GM21723 (cell line): ENCODE measurements at regions not wholly inside any gene's neighbourhood (a gene's known extent, or its start where the extent isn't known, plus 50 kb on each side); places are given as distances from the start of the nearest gene placed in this dataset.
"Not testable (repeated sequence)": the region's sequence is repeated elsewhere in the genome, so short reads cannot be mapped to it uniquely, and the experiment has no call there.

Experiments used
- ATAC-seq: cut with Tn5 transposase; IDR thresholded peaks from one replicate; pipeline ENCODE4 v1.9.1; 2021; ENCODE audit warnings: mild to moderate bottlenecking, moderate library complexity; ENCODE audit not compliant: unreplicated experiment

- ATAC-seq = no peak
Measured at GRCh38 chr18:10138719-10139118, 224.9 kb downstream of the VAPA start.

GRCh38 chr18:10139783-10140410 is 226.1 kb downstream of the VAPA start:
- ATAC-seq = no peak

GRCh38 chr18:10140461-10141282 is 226.9 kb downstream of the VAPA start:
- ATAC-seq = no peak

GRCh38 chr18:10141559-10141958 is 227.7 kb downstream of the VAPA start:
- no peak for ATAC-seq

GRCh38 chr18:10142056-10142455 is 228.2 kb downstream of the VAPA start:
- ATAC-seq = no peak

GRCh38 chr18:10142496-10143160 is 228.8 kb downstream of the VAPA start:
- no peak for ATAC-seq

- ATAC-seq = no peak
Measured at GRCh38 chr18:10143596-10143995, 229.8 kb downstream of the VAPA start.

GRCh38 chr18:10145546-10145945 is 231.7 kb downstream of the VAPA start:
- no peak for ATAC-seq

- ATAC-seq = no peak
Measured at GRCh38 chr18:10147226-10147625, 233.4 kb downstream of the VAPA start.

GRCh38 chr18:10147752-10148151 is 233.9 kb downstream of the VAPA start:
- ATAC-seq = no peak

- no peak for ATAC-seq
Measured at GRCh38 chr18:10148189-10148929, 234.5 kb downstream of the VAPA start.

- ATAC-seq = no peak
Measured at GRCh38 chr18:10149768-10150556, 236.1 kb downstream of the VAPA start.

GRCh38 chr18:10150576-10150975 is 236.8 kb downstream of the VAPA start:
- not testable (repeated sequence) for ATAC-seq

- no peak for ATAC-seq
Measured at GRCh38 chr18:10152475-10152874, 238.7 kb downstream of the VAPA start.

- no peak for ATAC-seq
Measured at GRCh38 chr18:10153924-10154752, 240.3 kb downstream of the VAPA start.

- ATAC-seq = no peak
Measured at GRCh38 chr18:10157706-10158105, 243.9 kb downstream of the VAPA start.

- ATAC-seq = no peak
Measured at GRCh38 chr18:10160251-10160650, 246.4 kb downstream of the VAPA start.

- no peak for ATAC-seq
Measured at GRCh38 chr18:10161315-10161714, 247.5 kb downstream of the VAPA start.

- no peak for ATAC-seq
Measured at GRCh38 chr18:10162340-10162739, 248.5 kb downstream of the VAPA start.
